ENCODE measurements at regions not wholly inside any gene's neighbourhood (a gene's known extent, or its start where the extent isn't known, plus 50 kb on each side); places are given as distances from the start of the nearest gene placed in this dataset.
"Not testable (repeated sequence)": the region's sequence is repeated elsewhere in the genome, so short reads cannot be mapped to it uniquely, and the experiment has no call there.

- Histone ChIP-seq H3K4me3 (ENCODE audit: low read length) (no peak overlapping the region), H2AFZ (ENCODE audit: low read depth, low read length) (no peak overlapping the region), H3K4me2 (ENCODE audit: low read length) (no peak overlapping the region), H4K20me1 (ENCODE audit: insufficient read depth) (no peaks in the 10 kb centered on the region), H3K9ac (ENCODE audit: low read length) (no peak overlapping the region), H3K79me2 (replicated peaks; ENCODE audit: insufficient read depth, low read length) (no peaks in the 10 kb centered on the region), H3K9me2 (ENCODE audit: insufficient read depth, low read length) (no peaks in the 10 kb centered on the region), H3K9me3 (ENCODE audit: low read length) (no peaks in the 10 kb centered on the region), H3K36me3 (ENCODE audit: insufficient read depth, low read length) (no peaks in the 10 kb centered on the region), H3F3A (ENCODE audit: insufficient read depth, low read length, poor library complexity, severe bottlenecking) (no peaks in the 10 kb centered on the region), H3K27me3 (ENCODE audit: insufficient read depth, low read depth, low read length) (no peaks in the 10 kb centered on the region), H3K27ac (ENCODE audit: low read length) (no peak overlapping the region)
- no peak for TF ChIP-seq EP300 (conservative IDR thresholded peaks at IDR 0.05; ENCODE audit: poor library complexity, severe bottlenecking)
- TF ChIP-seq EZH2 (IDR thresholded peaks at IDR 0.05; ENCODE audit: borderline replicate concordance, insufficient read depth, low read length, poor library complexity, severe bottlenecking) = no peak
- TF ChIP-seq SMC3 (conservative IDR thresholded peaks at IDR 0.05; ENCODE audit: poor library complexity) = no peak
- TF ChIP-seq MXI1 (conservative IDR thresholded peaks at IDR 0.05; ENCODE audit: poor library complexity, severe bottlenecking) = no peak
- TF ChIP-seq POLR2AphosphoS5 (IDR thresholded peaks at IDR 0.05) = no peak
- no peak for TF ChIP-seq RAD21 (conservative IDR thresholded peaks at IDR 0.05)
- TF ChIP-seq, protein P1, sequence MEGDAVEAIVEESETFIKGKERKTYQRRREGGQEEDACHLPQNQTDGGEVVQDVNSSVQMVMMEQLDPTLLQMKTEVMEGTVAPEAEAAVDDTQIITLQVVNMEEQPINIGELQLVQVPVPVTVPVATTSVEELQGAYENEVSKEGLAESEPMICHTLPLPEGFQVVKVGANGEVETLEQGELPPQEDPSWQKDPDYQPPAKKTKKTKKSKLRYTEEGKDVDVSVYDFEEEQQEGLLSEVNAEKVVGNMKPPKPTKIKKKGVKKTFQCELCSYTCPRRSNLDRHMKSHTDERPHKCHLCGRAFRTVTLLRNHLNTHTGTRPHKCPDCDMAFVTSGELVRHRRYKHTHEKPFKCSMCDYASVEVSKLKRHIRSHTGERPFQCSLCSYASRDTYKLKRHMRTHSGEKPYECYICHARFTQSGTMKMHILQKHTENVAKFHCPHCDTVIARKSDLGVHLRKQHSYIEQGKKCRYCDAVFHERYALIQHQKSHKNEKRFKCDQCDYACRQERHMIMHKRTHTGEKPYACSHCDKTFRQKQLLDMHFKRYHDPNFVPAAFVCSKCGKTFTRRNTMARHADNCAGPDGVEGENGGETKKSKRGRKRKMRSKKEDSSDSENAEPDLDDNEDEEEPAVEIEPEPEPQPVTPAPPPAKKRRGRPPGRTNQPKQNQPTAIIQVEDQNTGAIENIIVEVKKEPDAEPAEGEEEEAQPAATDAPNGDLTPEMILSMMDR (IDR thresholded peaks at IDR 0.05; ENCODE audit: poor library complexity, severe bottlenecking) = no peak
- TF ChIP-seq REST (IDR thresholded peaks at IDR 0.05; ENCODE audit: borderline replicate concordance) = no peak
- TF ChIP-seq TAF1 (IDR thresholded peaks at IDR 0.05; ENCODE audit: low read depth) = no peak
Observed at GRCh38 chr3:20524328-20524727, 338.3 kb upstream of the SGO1 start.

GRCh38 chr3:20523293-20523692 lies 337.3 kb upstream of the SGO1 start:
- Histone ChIP-seq H3F3A (ENCODE audit: insufficient read depth, low read length, poor library complexity, severe bottlenecking) (no peaks in the 10 kb centered on the region), H2AFZ (ENCODE audit: low read depth, low read length) (no peak overlapping the region), H3K9me3 (ENCODE audit: low read length) (no peaks in the 10 kb centered on the region), H3K9me2 (ENCODE audit: insufficient read depth, low read length) (no peaks in the 10 kb centered on the region), H3K4me3 (ENCODE audit: low read length) (no peak overlapping the region), H3K27ac (ENCODE audit: low read length) (no peak overlapping the region), H4K20me1 (ENCODE audit: insufficient read depth) (no peaks in the 10 kb centered on the region), H3K36me3 (ENCODE audit: insufficient read depth, low read length) (no peaks in the 10 kb centered on the region), H3K9ac (ENCODE audit: low read length) (no peak overlapping the region), H3K4me2 (ENCODE audit: low read length) (no peak overlapping the region), H3K79me2 (replicated peaks; ENCODE audit: insufficient read depth, low read length) (no peaks in the 10 kb centered on the region), H3K27me3 (ENCODE audit: insufficient read depth, low read depth, low read length) (no peaks in the 10 kb centered on the region)
- no peak for TF ChIP-seq MXI1 (conservative IDR thresholded peaks at IDR 0.05; ENCODE audit: poor library complexity, severe bottlenecking)

DNA sequence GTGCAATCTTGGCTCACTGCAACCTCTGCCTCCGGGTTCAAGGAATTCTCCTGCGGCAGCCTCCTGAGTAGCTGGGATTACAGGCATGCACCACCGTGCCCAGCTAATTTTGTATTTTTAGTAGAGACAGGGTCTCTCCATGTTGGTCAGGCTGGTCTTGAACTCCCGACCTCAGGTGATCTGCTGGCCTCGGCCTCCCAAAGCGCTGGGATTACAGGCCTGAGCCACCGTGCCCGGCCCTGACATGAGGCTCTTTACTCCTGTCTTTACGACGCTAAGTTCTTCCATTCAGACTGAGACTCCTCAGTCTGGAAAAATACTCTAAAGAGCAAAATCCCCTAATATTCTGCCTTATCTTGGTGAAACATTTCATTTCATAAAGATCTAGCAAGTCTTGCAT lies 331.3 kb upstream of the SGO1 start:
- not testable (repeated sequence) for H3K4me2 ChIP-seq (ENCODE audit: low read length); H3K9ac ChIP-seq (ENCODE audit: low read length); H3K36me3 ChIP-seq (ENCODE audit: insufficient read depth, low read length); H2AFZ ChIP-seq (ENCODE audit: low read depth, low read length); H3K27ac ChIP-seq (ENCODE audit: low read length); H3F3A ChIP-seq (ENCODE audit: insufficient read depth, low read length, poor library complexity, severe bottlenecking); H3K79me2 ChIP-seq (replicated peaks; ENCODE audit: insufficient read depth, low read length); H4K20me1 ChIP-seq (ENCODE audit: insufficient read depth); H3K9me3 ChIP-seq (ENCODE audit: low read length); H3K27me3 ChIP-seq (ENCODE audit: insufficient read depth, low read depth, low read length); H3K4me3 ChIP-seq (ENCODE audit: low read length); H3K9me2 ChIP-seq (ENCODE audit: insufficient read depth, low read length)

Measured in neural cell (in vitro differentiated cells).